Stomach (tissue), 8 donors: ENCODE measurements at regions not wholly inside any gene's neighbourhood (a gene's known extent, or its start where the extent isn't known, plus 50 kb on each side); places are given as distances from the start of the nearest gene placed in this dataset.

ENCODE experiments used
- DNase-seq, 2 donors: peaks; one replicate each; pipeline versions ENCODE4 v3.0.0 to v3.0.0-alpha.2; 2013 to 2019
- H3K27ac ChIP-seq, 5 donors: fragments of 200-600 bp in 4 of 5; sonication (generic) in 4 of 5; one replicate each; pipeline ENCODE4 v1.5.1; 2013 to 2019; ENCODE audit warnings: mild to moderate bottlenecking in 1 of 5, moderate library complexity in 1 of 5
- H3K27me3 ChIP-seq, 3 donors: fragments of 200-600 bp; sonication (generic); one replicate each; pipeline ENCODE4 v1.5.1; 2017 to 2019; ENCODE audit warnings: mixed run types in 1 of 3
- H3K36me3 ChIP-seq, 4 donors: fragments of 200-600 bp; sonication (generic); 1 replicate in 3 of 4; 2 replicates in 1 of 4; pipeline ENCODE4 v1.5.1; 2016 to 2019
- H3K4me1 ChIP-seq, 4 donors: fragments of 200-600 bp; sonication (generic); one replicate each; pipeline ENCODE4 v1.5.1; 2016 to 2019
- H3K4me3 ChIP-seq, 4 donors: fragments of 200-600 bp; sonication (generic) in 3 of 4; one replicate each; pipeline ENCODE4 v1.5.1; 2016 to 2019; ENCODE audit warnings: mild to moderate bottlenecking in 1 of 4
- H3K9me3 ChIP-seq, 4 donors: fragments of 200-600 bp; sonication (generic); one replicate each; pipeline ENCODE4 v1.5.1; 2016 to 2019
- CTCF ChIP-seq, 7 experiments: fragments of 450-650 bp in 4 of 7; fragments of 200-600 bp in 3 of 7; sonication (generic) in 3 of 7; IDR thresholded peaks; one replicate each; pipeline ENCODE4 v1.5.1; 2016 to 2019; ENCODE audit warnings: antibody characterized with exemption in 7 of 7, control low read depth in 2 of 7, mild to moderate bottlenecking in 1 of 7
- EP300 ChIP-seq: sonication (generic); formaldehyde crosslinking; IDR thresholded peaks from one replicate; pipeline ENCODE4 v1.6.1; 2017; ENCODE audit warnings: antibody characterized with exemption
- POLR2A ChIP-seq, 4 donors: fragments of 450-650 bp; IDR thresholded peaks; one replicate each; pipeline ENCODE4 v1.6.1; 2016; ENCODE audit warnings: antibody characterized with exemption in 4 of 4, control low read depth in 2 of 4, mild to moderate bottlenecking in 1 of 4, moderate library complexity in 1 of 4
- POLR2AphosphoS5 ChIP-seq, 3 donors: sonication (generic); formaldehyde crosslinking; IDR thresholded peaks; one replicate each; pipeline ENCODE4 v1.6.1; 2016; ENCODE audit warnings: antibody characterized with exemption in 3 of 3
- WGBS, 5 donors: extraction: QIAGEN DNeasy Blood & Tissue Kit in 3 of 5; methylation state at CpG; one replicate each; pipeline versions ENCODE4 v1.1.5 to v1.1.7; 2013 to 2018; 5-methylcytosine and 5-hydroxymethylcytosine counted together
- intact Hi-C: fragments of 100-400 bp; cut with DNase I; formaldehyde crosslinking; loops from one replicate; pipeline ENCODE4 v1.15.1; 2023; ENCODE audit warnings: low total_unique reads
- small RNA-seq, 4 donors: library from RNA; depleted of rRNA; stranded (forward); fragments of <200 nt; gene quantifications; one replicate each; pipeline ENCODE3, GENCODE V24; 2016
- donor health status: healthy with polysubstance abuse.
- donor health status: Bipolar disorder and iron deficiency.
- donor health status: healthy.

DNA sequence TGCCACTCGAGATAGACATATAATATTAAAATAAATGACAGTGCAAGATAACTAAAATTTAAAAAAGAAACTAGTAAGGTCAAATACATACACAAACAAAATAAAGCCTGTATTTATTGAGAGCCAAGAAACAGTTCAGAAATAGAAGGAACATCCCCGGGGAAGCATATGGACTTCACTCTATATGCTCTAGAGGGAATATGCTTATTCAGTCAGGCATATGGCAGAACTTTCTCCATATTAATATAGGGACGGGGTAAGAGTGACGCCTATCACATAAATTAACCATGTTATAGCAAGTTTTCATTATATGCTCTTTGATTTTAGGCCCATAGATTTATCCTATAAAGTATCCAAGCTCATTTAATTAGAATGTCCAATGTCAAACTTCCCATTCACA, 56.7 kb upstream of the EFHC2 start:
- Histone ChIP-seq H3K4me3 (no peak overlapping the region), H3K9me3 (peaks cover 0 to 19% (median 2%) of the 10 kb centered on the region in 4 donors), H3K27ac (no peak overlapping the region), H3K27me3 (no peaks in the 10 kb centered on the region), H3K4me1 (no peaks in the 10 kb centered on the region), H3K36me3 (no peaks in the 10 kb centered on the region)
- no peak for DNase-seq
- 85 to 90% (median 87%) methylated on average over 4 of the region's 4 CpGs for whole genome bisulfite sequencing, 5 donors
- no peak for TF ChIP-seq EP300
- TF ChIP-seq CTCF (IDR thresholded peaks at IDR 0.05): no peak
- no peak for TF ChIP-seq POLR2AphosphoS5 (IDR thresholded peaks at IDR 0.05)
- TF ChIP-seq POLR2A (IDR thresholded peaks at IDR 0.05): no peak
- intact Hi-C loops: no loop called here

Small RNA genes in the stretch of these regions (small RNA-seq; reads per million reads assigned to genes)
- 0 reads per million in 4 donors for gene RF00019
